ENCODE measurements at regions not wholly inside any gene's neighbourhood (a gene's known extent, or its start where the extent isn't known, plus 50 kb on each side); places are given as distances from the start of the nearest gene placed in this dataset.

DNA sequence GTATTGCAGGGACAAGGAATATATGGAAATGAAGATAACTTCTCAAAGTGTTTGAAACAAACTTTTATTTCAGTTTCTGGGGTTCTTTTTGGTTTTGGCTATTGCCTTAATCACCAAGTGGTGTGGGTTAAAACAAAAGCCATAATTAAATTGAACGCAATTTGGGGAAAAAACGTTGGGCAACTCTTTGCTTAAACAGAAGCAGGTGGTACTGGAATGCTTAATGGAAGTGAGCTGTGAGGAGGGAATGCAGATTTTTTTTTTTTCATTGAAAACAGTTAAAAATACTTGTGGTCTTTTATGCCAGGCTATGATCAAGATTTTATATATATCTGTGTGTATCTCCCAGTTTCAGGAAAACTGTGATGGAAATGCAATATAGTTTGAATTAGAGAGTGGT lies 195.7 kb upstream of the TUT7 start:
- DNase-seq (ENCODE audit: insufficient read length), result no peak
- TF ChIP-seq POLR2A (IDR thresholded peaks at IDR 0.05; ENCODE audit: low read depth, low read length) (no peak), POLR2AphosphoS5 (IDR thresholded peaks at IDR 0.05; ENCODE audit: low read depth, low read length) (no peak), TAF1 (IDR thresholded peaks at IDR 0.05; ENCODE audit: borderline replicate concordance, low read depth, low read length) (no peak)

DNA sequence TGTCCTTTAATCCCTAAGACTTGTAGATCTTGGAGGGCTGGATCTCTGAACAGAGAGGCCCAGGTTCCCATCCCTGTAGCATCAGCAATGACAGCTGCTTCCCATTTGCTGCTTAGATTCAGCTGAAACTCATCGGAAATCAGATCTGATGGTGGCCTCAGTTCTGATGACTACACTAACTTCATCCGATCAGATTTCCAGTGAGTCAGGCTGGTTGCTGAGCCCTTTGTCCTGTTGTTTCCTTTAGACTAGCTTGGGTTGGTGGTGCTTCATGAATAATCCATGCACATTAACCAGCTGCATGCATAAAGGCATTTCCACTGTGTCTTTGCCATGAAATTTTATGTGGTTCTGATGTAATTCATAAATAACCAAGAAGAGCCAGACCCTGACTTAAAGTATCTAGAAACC lies 195.2 kb upstream of the TUT7 start:
- no peak for TF ChIP-seq POLR2A (IDR thresholded peaks at IDR 0.05; ENCODE audit: low read depth, low read length)
- FAIRE-seq, result no peak
- no peak for DNase-seq (ENCODE audit: insufficient read length)

More for the DNA sequence above, 195.7 kb upstream of the TUT7 start:
- FAIRE-seq, result no peak

DNA sequence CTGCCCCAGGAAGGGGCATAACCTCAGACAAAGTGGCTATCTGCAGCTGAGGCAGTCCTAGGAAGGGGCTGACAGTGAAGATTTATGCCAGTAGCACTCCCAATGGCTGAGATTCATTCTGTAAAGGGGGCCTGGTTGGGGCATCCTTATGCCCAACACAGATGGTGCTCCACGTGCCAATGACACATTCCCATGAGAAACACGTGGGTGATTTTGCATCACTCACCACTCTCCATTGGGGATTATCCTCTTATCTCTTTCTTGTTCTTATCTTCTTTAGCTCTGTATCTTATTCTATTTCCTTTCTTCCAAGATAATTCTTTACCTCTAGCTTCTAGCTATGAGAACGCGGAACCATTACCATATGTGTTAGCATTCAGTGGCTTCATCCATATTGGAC lies 194.0 kb upstream of the TUT7 start:
- FAIRE-seq, result no peak
- TF ChIP-seq POLR2A (IDR thresholded peaks at IDR 0.05; ENCODE audit: low read depth, low read length) (no peak), POLR2AphosphoS5 (IDR thresholded peaks at IDR 0.05; ENCODE audit: low read depth, low read length) (no peak)
- DNase-seq (ENCODE audit: insufficient read length), result no peak

DNA sequence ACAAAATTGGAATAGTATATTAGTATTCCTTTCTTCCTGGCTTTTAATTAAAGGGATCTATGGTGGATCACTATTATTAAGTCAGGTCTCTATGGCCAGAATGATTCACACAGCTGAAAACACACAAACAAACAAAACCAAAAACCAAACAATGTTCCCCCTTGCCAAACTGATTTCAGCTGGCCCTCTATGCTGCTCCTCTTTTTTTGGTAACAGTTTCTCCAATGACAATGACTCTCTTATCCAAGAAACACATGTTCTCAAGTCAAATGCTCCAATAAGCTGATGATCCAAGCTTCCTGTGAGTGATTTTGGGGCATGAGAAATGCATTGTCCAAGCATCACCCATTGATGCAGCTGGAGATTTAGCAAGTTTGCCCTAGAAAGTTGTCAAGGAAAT lies 193.4 kb upstream of the TUT7 start:
- no peak for TF ChIP-seq TAF1 (IDR thresholded peaks at IDR 0.05; ENCODE audit: borderline replicate concordance, low read depth, low read length)
- TF ChIP-seq POLR2A (IDR thresholded peaks at IDR 0.05; ENCODE audit: low read depth, low read length), result no peak
- no peak for TF ChIP-seq POLR2AphosphoS5 (IDR thresholded peaks at IDR 0.05; ENCODE audit: low read depth, low read length)
- FAIRE-seq, result no peak
- no peak for DNase-seq (ENCODE audit: insufficient read length)

DNA sequence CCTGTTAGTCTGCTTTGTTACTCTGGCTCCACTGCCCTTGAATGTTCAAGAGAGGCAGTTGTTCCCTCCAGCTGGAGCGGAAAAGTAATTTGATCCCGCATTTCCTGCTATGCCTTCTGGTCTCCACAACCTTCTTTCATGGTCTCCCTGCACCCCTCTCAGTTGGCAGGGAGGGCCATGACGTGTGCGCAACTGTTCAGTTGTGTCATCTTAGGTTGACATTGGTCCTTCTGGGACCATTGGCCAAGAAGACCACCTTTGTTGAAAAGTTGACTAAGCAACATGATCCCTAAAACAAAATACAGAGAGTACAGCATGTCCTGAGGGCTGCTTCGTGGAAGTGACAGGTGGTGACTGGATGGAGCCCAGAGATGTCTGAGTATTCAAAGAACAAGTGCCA lies 192.5 kb upstream of the TUT7 start:
- FAIRE-seq (no peak), DNase-seq (ENCODE audit: insufficient read length) (no peak)
- TF ChIP-seq TAF1 (IDR thresholded peaks at IDR 0.05; ENCODE audit: borderline replicate concordance, low read depth, low read length), result no peak
- no peak for TF ChIP-seq POLR2AphosphoS5 (IDR thresholded peaks at IDR 0.05; ENCODE audit: low read depth, low read length)
- TF ChIP-seq POLR2A (IDR thresholded peaks at IDR 0.05; ENCODE audit: low read depth, low read length), result no peak

DNA sequence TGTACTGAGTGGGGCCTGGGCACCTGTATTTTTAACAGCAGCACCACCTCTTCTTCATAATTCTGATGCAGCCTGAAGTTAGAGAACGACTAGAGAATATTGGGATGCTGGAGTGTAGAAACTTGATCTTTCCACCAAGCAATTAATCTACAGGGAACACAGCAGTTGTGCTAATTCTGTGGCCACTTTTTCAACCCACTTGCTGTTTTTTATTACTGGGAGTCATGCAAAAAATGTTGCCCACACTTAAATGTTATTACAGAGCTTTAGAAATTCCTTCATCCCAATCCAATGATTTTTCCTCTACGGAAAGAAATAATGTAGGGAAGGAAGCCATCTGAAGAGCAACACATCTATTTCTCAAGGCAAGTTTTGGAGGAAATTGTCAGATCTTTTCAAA lies 190.9 kb upstream of the TUT7 start:
- TF ChIP-seq POLR2AphosphoS5 (IDR thresholded peaks at IDR 0.05; ENCODE audit: low read depth, low read length) (no peak), TAF1 (IDR thresholded peaks at IDR 0.05; ENCODE audit: borderline replicate concordance, low read depth, low read length) (no peak), POLR2A (IDR thresholded peaks at IDR 0.05; ENCODE audit: low read depth, low read length) (no peak)
- DNase-seq (ENCODE audit: insufficient read length), result no peak
- FAIRE-seq, result no peak

DNA sequence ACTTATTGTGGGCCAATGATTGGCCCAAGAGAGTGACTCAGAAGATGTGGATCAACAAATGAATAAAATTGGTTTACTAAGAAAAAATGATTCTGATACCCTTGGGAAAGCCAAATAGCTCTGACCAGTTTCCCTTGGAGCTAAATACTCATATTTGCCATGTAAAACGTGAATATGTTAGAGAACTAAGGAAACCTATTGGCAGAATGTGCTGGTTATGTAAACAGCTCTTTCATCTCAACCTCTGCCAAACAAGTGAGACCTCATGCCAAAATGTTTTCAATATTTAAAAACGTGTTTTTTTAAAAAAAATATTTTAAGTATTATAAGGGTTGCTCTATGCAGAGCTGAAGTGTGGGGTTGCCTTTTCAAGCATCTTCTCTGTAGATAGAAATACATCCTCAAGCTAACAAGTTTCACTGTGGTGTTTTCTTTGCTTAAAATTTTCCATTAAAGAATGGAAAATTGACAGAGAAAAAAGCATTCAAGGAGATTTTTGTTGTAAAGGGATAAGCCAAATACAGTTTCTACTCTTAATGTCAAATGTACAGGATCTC lies 186.9 kb upstream of the TUT7 start:
- TF ChIP-seq POLR2AphosphoS5 (IDR thresholded peaks at IDR 0.05; ENCODE audit: low read depth, low read length) (no peak), TAF1 (IDR thresholded peaks at IDR 0.05; ENCODE audit: borderline replicate concordance, low read depth, low read length) (no peak), POLR2A (IDR thresholded peaks at IDR 0.05; ENCODE audit: low read depth, low read length) (no peak)
- no peak for DNase-seq (ENCODE audit: insufficient read length)
- FAIRE-seq, result no peak

DNA sequence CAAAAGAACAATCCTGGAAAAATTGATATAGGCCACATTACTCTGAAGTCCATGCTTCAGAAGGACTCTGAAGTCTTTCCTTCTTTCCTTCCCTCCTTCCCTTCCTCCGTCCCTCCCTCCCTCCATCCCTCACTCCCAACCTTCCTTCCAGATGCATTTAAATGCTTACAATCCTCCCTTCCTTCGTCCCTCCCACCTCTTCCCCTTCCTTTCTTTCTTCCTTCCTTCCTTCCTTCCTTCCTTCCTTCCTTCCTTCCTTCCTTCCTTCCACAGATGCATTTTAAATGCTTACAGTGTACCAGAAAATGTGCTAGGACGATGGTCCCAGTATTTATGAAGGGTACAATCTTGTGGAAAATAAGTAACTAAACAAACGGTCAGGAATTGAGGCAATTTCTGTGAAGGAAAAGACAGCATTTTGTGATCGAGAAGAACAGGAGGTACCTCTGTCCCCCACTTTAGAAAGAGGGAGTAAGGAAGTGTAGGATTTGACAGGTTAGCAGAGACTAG lies 181.3 kb upstream of the TUT7 start:
- no peak for DNase-seq (ENCODE audit: insufficient read length)
- TF ChIP-seq POLR2A (IDR thresholded peaks at IDR 0.05; ENCODE audit: low read depth, low read length), result no peak
- FAIRE-seq, result no peak

DNA sequence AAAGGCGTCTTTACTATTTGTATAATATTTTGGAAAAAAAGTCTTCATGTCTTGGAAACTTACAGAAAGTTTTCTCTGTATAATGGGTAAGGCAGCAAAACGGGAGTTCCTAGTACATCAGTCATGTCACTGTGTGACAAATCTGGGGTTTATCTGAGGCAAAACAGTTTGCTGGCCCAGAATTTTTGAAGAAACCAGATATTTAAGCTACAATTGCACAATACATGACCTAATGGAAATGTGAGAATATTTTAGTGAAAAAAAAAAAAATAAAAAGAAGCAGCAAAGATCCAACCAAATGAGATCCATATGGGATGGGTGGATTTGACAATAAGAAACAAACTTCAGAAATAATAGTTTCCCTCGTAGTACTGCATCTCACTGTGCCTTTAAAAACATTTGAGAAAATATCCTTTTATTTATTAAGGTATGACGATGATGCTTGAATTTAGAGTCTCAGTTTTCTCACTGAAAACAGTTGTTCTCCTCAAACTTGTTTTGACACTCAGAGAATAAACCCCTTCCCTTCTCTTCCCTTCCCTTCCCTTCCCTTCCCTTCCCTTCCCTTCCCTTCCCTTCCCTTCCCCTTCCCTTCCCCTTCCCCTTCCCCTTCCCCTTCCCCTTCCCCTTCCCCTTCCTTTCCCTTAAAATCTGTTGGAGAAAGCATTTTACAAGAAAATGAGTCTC lies 180.5 kb upstream of the TUT7 start:
- no peak for DNase-seq (ENCODE audit: insufficient read length)
- TF ChIP-seq POLR2AphosphoS5 (IDR thresholded peaks at IDR 0.05; ENCODE audit: low read depth, low read length) (no peak), TAF1 (IDR thresholded peaks at IDR 0.05; ENCODE audit: borderline replicate concordance, low read depth, low read length) (no peak), POLR2A (IDR thresholded peaks at IDR 0.05; ENCODE audit: low read depth, low read length) (no peak)
- no peak for FAIRE-seq

DNA sequence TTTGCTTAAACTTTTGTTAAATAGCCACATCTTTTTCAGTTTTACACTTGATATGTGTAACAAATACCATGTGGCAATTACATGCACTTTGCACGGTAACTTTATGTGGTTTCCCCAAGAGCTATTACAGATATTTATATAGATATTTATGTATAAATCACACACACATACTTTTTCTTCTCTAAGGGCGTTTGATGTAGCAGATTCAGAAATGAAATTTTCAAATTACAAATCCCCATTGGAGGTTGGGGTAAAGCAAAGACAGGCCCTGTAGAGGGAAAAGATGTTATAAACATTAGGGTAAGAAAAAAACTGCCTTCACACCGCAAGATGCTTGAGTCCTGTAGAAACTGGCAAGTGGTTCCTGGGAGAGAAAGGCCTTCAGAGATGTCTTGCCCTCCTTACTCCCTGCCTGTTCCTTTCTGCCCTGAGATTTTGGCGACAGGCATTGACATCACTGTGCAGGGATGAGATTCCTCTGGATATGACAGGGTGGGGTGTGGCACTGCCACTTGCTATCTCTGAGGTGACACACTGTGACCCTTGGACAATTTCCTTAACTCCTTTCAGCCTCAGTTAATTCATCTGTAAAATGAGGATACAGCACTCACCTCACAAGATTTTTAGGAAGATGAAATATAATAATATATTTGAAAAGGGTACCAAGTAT lies 177.9 kb upstream of the TUT7 start:
- FAIRE-seq (no peak), DNase-seq (ENCODE audit: insufficient read length) (no peak)
- TF ChIP-seq POLR2AphosphoS5 (IDR thresholded peaks at IDR 0.05; ENCODE audit: low read depth, low read length) (no peak), TAF1 (IDR thresholded peaks at IDR 0.05; ENCODE audit: borderline replicate concordance, low read depth, low read length) (no peak), POLR2A (IDR thresholded peaks at IDR 0.05; ENCODE audit: low read depth, low read length) (no peak)

DNA sequence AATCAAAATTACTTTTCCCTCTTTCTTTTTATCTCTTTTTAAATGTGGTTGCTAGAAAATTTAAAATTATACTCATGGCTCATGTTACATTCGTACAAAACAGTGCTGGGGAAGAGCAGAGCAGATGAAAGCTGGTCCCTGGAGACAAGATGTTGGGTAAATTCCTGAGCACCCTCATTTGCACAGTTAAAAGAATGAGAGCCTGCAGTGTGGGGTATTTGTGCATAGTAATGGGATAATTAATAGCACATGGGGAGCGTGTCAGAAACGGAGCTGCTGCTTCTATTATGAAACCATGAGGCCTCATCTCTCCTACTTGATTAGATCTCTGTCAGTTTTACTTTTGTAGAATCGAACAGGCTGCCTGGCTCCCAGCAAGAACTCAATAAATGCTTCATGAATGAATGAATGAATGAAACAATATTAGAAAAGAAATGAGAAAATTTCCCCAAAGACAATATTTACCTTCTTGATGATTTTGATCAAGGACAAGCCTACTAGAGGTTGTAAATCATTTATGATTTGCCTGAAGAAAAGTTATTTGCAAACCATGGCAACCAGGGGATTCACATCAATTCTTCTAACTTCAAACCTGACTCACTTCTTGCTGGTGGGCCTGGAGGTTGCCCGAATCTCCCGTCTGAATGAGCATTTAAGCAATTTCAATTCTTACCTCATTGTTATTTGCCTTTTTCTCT lies 177.2 kb upstream of the TUT7 start:
- TF ChIP-seq TAF1 (IDR thresholded peaks at IDR 0.05; ENCODE audit: borderline replicate concordance, low read depth, low read length) (no peak), POLR2A (IDR thresholded peaks at IDR 0.05; ENCODE audit: low read depth, low read length) (no peak), POLR2AphosphoS5 (IDR thresholded peaks at IDR 0.05; ENCODE audit: low read depth, low read length) (no peak)
- FAIRE-seq, result no peak
- DNase-seq (ENCODE audit: insufficient read length), result no peak

Measured in GM12892 (cell line).